Mesenchymal stem cell (in vitro differentiated cells and primary cell): ENCODE measurements at regions not wholly inside any gene's neighbourhood (a gene's known extent, or its start where the extent isn't known, plus 50 kb on each side); places are given as distances from the start of the nearest gene placed in this dataset.
A peak's percentile ranks its signal among the peaks of the same experiment; 100 is the strongest.

Source experiments
- DNase-seq: peaks from one replicate; pipeline ENCODE4 v3.0.0-alpha.2; 2013
- H2AFZ ChIP-seq: one replicate; pipeline ENCODE4 v1.6.1; 2013; ENCODE audit warnings: low read depth, mild to moderate bottlenecking, control low read depth, inconsistent platforms, low read length, moderate library complexity
- H2AK5ac ChIP-seq: 2 replicates; pipeline ENCODE4 v1.6.1; 2013; ENCODE audit warnings: low read length, moderate library complexity, mild to moderate bottlenecking, inconsistent platforms; ENCODE audit not compliant: severe bottlenecking
- H2BK120ac ChIP-seq: one replicate; pipeline ENCODE4 v1.6.1; 2013; ENCODE audit warnings: low read depth, mild to moderate bottlenecking, inconsistent platforms, low read length, moderate library complexity
- H2BK12ac ChIP-seq, 2 experiments: one replicate each; pipeline ENCODE4 v1.6.1; 2013; ENCODE audit warnings: inconsistent platforms in 2 of 2, low read length in 2 of 2, mild to moderate bottlenecking in 2 of 2, moderate library complexity in 2 of 2, control low read depth in 1 of 2
- H2BK15ac ChIP-seq: one replicate; pipeline ENCODE4 v1.6.1; 2013; ENCODE audit warnings: mild to moderate bottlenecking, low read depth, inconsistent platforms; ENCODE audit not compliant: poor library complexity, severe bottlenecking
- H2BK5ac ChIP-seq: 2 replicates; pipeline ENCODE4 v1.6.1; 2013; ENCODE audit warnings: low read depth, mild to moderate bottlenecking, low read length, control low read depth, inconsistent platforms; ENCODE audit not compliant: poor library complexity, severe bottlenecking
- H3K14ac ChIP-seq, 2 experiments: one replicate each; pipeline ENCODE4 v1.6.1; 2013; ENCODE audit warnings: inconsistent platforms in 2 of 2, low read length in 2 of 2, control low read depth in 1 of 2, mild to moderate bottlenecking in 1 of 2, moderate library complexity in 1 of 2
- H3K18ac ChIP-seq, 2 experiments: one replicate each; pipeline ENCODE4 v1.6.1; 2013; ENCODE audit warnings: inconsistent platforms in 2 of 2, low read length in 2 of 2, control low read depth in 1 of 2, low read depth in 1 of 2, mild to moderate bottlenecking in 1 of 2
- H3K23ac ChIP-seq, 2 experiments: one replicate each; pipeline ENCODE4 v1.6.1; 2013; ENCODE audit warnings: inconsistent platforms in 2 of 2, low read length in 2 of 2, mild to moderate bottlenecking in 2 of 2, moderate library complexity in 2 of 2, control low read depth in 1 of 2
- H3K27ac ChIP-seq: 2 replicates; pipeline ENCODE4 v1.5.1; 2013; ENCODE audit warnings: mild to moderate bottlenecking, moderate library complexity, low read length, control low read depth, inconsistent platforms; ENCODE audit not compliant: poor library complexity, severe bottlenecking
- H3K27me3 ChIP-seq, 2 experiments: 2 replicates each; pipeline versions ENCODE4 v1.6.1 to v1.7.0; 2013; ENCODE audit warnings: low read length in 2 of 2, mild to moderate bottlenecking in 2 of 2, moderate library complexity in 2 of 2, control low read depth in 1 of 2, inconsistent platforms in 1 of 2; ENCODE audit not compliant: control insufficient read depth in 1 of 2, insufficient read depth in 1 of 2
- H3K36me3 ChIP-seq, 2 experiments: 2 replicates each; pipeline versions ENCODE4 v1.6.1 to v1.7.0; 2013; ENCODE audit warnings: low read length in 2 of 2, control low read depth in 1 of 2, inconsistent platforms in 1 of 2, low read depth in 1 of 2, mild to moderate bottlenecking in 1 of 2; ENCODE audit not compliant: insufficient read depth in 2 of 2, control insufficient read depth in 1 of 2
- H3K4ac ChIP-seq, 2 experiments: one replicate each; pipeline ENCODE4 v1.6.1; 2013; ENCODE audit warnings: inconsistent platforms in 2 of 2, low read length in 2 of 2, mild to moderate bottlenecking in 2 of 2, moderate library complexity in 2 of 2, control low read depth in 1 of 2, low read depth in 1 of 2
- H3K4me1 ChIP-seq: 2 replicates; pipeline ENCODE4 v1.6.1; 2013; ENCODE audit warnings: low read depth, low read length, control low read depth; ENCODE audit not compliant: control insufficient read depth, insufficient read depth
- H3K4me2 ChIP-seq: 2 replicates; pipeline ENCODE4 v1.6.1; 2013; ENCODE audit warnings: low read length, mild to moderate bottlenecking, inconsistent platforms; ENCODE audit not compliant: poor library complexity, severe bottlenecking
- H3K4me3 ChIP-seq, 2 experiments: 2 replicates each; pipeline versions ENCODE4 v1.5.1 to v1.7.0; 2013; ENCODE audit warnings: low read length in 2 of 2, mild to moderate bottlenecking in 2 of 2, control low read depth in 1 of 2, low read depth in 1 of 2; ENCODE audit not compliant: insufficient read depth in 1 of 2
- H3K79me1 ChIP-seq: replicated peaks from 2 replicates; pipeline ENCODE4 v1.6.1; 2013; ENCODE audit warnings: mild to moderate bottlenecking, control low read depth, low read length, inconsistent platforms; ENCODE audit not compliant: poor library complexity, severe bottlenecking
- H3K9ac ChIP-seq: 2 replicates; pipeline ENCODE4 v1.7.0; 2013; ENCODE audit warnings: mild to moderate bottlenecking, low read length, moderate library complexity
- H3K9me3 ChIP-seq: 2 replicates; pipeline ENCODE4 v1.7.0; 2013; ENCODE audit warnings: mild to moderate bottlenecking, low read length; ENCODE audit not compliant: control insufficient read depth
- H4K8ac ChIP-seq: one replicate; pipeline ENCODE4 v1.6.1; 2013; ENCODE audit warnings: inconsistent platforms, mild to moderate bottlenecking, low read length, moderate library complexity
- H4K91ac ChIP-seq: one replicate; pipeline ENCODE4 v1.6.1; 2013; ENCODE audit warnings: mild to moderate bottlenecking, low read length, inconsistent platforms
- WGBS: methylation state at CpG from one replicate; pipeline ENCODE4 v1.1.7; 2013; ENCODE audit warnings: mixed read lengths; 5-methylcytosine and 5-hydroxymethylcytosine counted together

DNA sequence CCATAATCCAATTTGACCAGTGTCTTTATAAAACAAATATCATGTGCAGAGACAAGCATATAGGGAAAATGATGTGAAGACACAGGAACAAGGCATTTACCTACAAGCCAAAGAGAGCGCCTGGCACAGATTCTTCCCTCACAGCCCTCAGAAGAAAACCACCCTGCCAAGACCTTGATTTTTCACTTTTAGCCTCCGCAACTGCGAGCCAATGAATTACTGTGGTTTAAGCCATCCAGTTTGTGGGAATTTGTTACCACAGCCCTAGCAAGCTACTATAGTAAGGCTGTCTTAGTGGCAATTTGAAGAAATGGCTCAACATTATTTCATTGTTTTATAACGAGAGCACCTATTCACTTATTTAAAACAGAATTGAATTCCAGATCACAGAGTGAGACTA, 85.7 kb upstream of the CCDC190 start:
- Histone ChIP-seq H4K91ac (no peak overlapping the region), H2BK120ac (no peak overlapping the region), H3K4me2 (no peak overlapping the region), H4K8ac (no peak overlapping the region), H2BK12ac (no peak overlapping the region), H3K18ac (no peak overlapping the region), H3K79me1 (no peaks in the 10 kb centered on the region), H2BK15ac (no peak overlapping the region), H2AK5ac (no peak overlapping the region), H3K36me3 (no peaks in the 10 kb centered on the region), H3K4ac (no peak overlapping the region), H3K27ac (no peak overlapping the region), H2BK5ac (no peak overlapping the region), H2AFZ (no peak overlapping the region), H3K4me3 (no peak overlapping the region), H3K9ac (no peak overlapping the region), H3K4me1 (no peaks in the 10 kb centered on the region), H3K14ac (no peak overlapping the region), H3K23ac (no peak overlapping the region), H3K27me3 (no peaks in the 10 kb centered on the region), H3K9me3 (no peaks in the 10 kb centered on the region)
- no peak for DNase-seq
- WGBS, result 93% methylated on average over 3 of the region's 4 CpGs

DNA sequence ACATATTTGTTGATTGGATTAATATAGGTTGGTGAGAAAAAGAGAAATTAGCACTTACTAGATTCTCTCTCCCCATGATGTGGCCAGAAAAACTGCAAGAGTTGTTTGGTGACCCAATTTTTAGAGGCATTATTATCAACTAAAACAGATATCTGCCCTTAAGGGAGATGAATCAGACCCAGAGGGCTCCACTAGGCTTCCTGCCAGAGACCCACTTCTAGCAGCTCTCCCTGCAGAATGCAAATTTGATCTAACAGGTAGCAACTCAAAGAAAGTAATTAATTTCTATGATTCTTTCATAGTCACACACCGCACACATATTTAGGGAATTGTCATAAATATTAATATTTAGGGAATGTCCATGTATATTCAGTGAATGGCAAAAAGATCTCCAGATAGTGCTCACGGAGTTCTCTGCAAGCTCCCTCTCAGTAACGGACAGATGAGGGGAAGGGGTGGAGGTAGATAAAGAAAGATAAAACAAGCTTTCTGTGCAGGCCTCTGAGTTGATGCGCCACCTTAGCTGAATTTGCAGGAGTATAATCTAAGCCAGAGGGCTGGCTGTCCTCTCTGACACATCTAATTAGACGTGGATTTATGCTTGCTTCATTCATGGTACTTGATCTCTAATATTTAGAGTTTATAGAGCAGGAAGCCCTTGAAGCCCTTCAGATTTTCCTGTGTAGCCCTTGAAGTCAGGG, 84.1 kb upstream of the CCDC190 start:
- H3K4ac ChIP-seq, result no peak overlapping the region
- no peak overlapping the region for H2BK15ac ChIP-seq
- no peak overlapping the region for H2AK5ac ChIP-seq
- no peak overlapping the region for H3K23ac ChIP-seq
- no peak overlapping the region for H3K4me3 ChIP-seq
- 92% methylated on average over 4 of the region's 5 CpGs for WGBS
- no peaks in the 10 kb centered on the region for H3K36me3 ChIP-seq
- H4K91ac ChIP-seq, result no peak overlapping the region
- H3K4me1 ChIP-seq, result no peaks in the 10 kb centered on the region
- H3K18ac ChIP-seq, result no peak overlapping the region
- H3K9ac ChIP-seq, result no peak overlapping the region
- no peaks in the 10 kb centered on the region for H3K27me3 ChIP-seq
- no peak overlapping the region for H3K4me2 ChIP-seq
- H2BK5ac ChIP-seq, result no peak overlapping the region
- no peak overlapping the region for H2BK12ac ChIP-seq
- H2AFZ ChIP-seq, result no peak overlapping the region
- no peak overlapping the region for H3K27ac ChIP-seq
- no peaks in the 10 kb centered on the region for H3K9me3 ChIP-seq
- no peak overlapping the region for H2BK120ac ChIP-seq
- H4K8ac ChIP-seq, result no peak overlapping the region
- no peaks in the 10 kb centered on the region for H3K79me1 ChIP-seq
- no peak for DNase-seq
- no peak overlapping the region for H3K14ac ChIP-seq

DNA sequence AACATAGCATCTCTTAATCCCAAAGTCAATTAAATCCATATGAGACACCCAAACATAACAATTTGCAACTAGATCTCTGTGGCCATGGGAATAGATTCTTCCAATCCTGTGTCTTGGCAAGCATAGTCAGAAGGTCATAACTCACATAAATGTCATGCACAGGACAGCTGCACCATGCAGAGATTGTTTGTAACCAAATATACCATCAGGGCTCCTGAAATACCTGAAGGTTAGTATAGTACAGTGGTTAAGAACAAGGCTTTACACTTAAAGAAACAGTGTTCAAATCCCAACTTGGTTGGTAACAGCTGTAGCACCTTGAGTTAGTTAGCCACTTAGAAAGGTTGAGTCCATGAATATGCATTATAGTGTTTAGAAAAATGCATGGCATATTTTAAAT, 82.6 kb upstream of the CCDC190 start:
- no peak overlapping the region for H3K4me2 ChIP-seq
- no peak overlapping the region for H2BK15ac ChIP-seq
- H3K79me1 ChIP-seq, result no peaks in the 10 kb centered on the region
- no peak overlapping the region for H3K27ac ChIP-seq
- H4K91ac ChIP-seq, result no peak overlapping the region
- no peak overlapping the region for H3K4ac ChIP-seq
- no peak overlapping the region for H2AK5ac ChIP-seq
- no peak overlapping the region for H2AFZ ChIP-seq
- H3K36me3 ChIP-seq, result no peaks in the 10 kb centered on the region
- H3K18ac ChIP-seq, result no peak overlapping the region
- no peak overlapping the region for H3K4me3 ChIP-seq
- H3K23ac ChIP-seq, result no peak overlapping the region
- H3K27me3 ChIP-seq, result no peaks in the 10 kb centered on the region
- H3K9ac ChIP-seq, result no peak overlapping the region
- no peak overlapping the region for H3K14ac ChIP-seq
- no peak overlapping the region for H2BK5ac ChIP-seq
- no peaks in the 10 kb centered on the region for H3K4me1 ChIP-seq
- H2BK120ac ChIP-seq, result no peak overlapping the region
- no peak overlapping the region for H2BK12ac ChIP-seq
- H3K9me3 ChIP-seq, result no peaks in the 10 kb centered on the region
- H4K8ac ChIP-seq, result no peak overlapping the region
- DNase-seq, result no peak

DNA sequence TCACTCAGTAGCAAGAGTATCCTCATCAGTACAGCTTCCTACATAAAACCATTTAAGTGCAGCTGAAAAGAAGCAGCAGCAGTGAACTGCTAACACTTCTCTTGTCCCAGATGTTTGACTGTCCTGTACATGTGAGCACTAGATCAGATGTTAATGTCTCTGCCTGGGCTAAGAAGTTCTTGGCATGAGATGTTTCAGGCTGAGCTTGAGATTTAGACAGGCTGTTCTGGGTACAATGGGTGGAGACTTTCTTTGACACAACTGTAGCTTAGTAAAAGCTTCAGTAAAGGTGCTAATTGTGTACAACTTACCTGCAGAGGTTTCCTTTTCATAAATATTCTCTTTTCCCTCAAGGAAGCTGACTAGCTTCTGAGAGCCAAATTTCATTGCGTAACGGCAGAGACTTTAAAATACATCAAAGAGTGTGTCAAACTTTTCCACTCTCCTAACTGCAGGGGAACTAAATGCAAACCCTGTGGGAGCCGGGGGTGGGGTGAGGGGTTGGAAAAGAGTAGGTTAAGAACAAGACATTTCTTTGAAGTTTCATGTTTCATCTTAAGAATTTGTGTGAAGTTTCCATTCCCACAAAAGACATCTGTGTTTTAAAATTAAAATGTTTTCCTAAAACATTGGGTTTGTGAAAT, 82.1 kb upstream of the CCDC190 start:
- no peak overlapping the region for H3K9ac ChIP-seq
- H2BK5ac ChIP-seq, result no peak overlapping the region
- no peak overlapping the region for H2AFZ ChIP-seq
- H3K9me3 ChIP-seq, result no peaks in the 10 kb centered on the region
- H4K8ac ChIP-seq, result no peak overlapping the region
- no peaks in the 10 kb centered on the region for H3K36me3 ChIP-seq
- no peak overlapping the region for H2BK120ac ChIP-seq
- H3K27ac ChIP-seq, result no peak overlapping the region
- no peak overlapping the region for H2AK5ac ChIP-seq
- no peak overlapping the region for H3K4me2 ChIP-seq
- H3K18ac ChIP-seq, result no peak overlapping the region
- H3K4me1 ChIP-seq, result no peaks in the 10 kb centered on the region
- DNase-seq, result peak; percentile 28
- no CpG with 5 or more reads among the region's 3 CpGs for WGBS
- no peak overlapping the region for H2BK12ac ChIP-seq
- no peaks in the 10 kb centered on the region for H3K27me3 ChIP-seq
- H4K91ac ChIP-seq, result no peak overlapping the region
- H3K4me3 ChIP-seq, result no peak overlapping the region
- no peak overlapping the region for H3K23ac ChIP-seq
- H3K14ac ChIP-seq, result no peak overlapping the region
- no peak overlapping the region for H2BK15ac ChIP-seq
- no peak overlapping the region for H3K4ac ChIP-seq
- H3K79me1 ChIP-seq, result no peaks in the 10 kb centered on the region
